HUES6 (cell line): ENCODE measurements at regions not wholly inside any gene's neighbourhood (a gene's known extent, or its start where the extent isn't known, plus 50 kb on each side); places are given as distances from the start of the nearest gene placed in this dataset.
A peak's percentile ranks its signal among the peaks of the same experiment; 100 is the strongest.

Experiments used
- H3K27ac ChIP-seq: 2 replicates; pipeline ENCODE4 v1.7.0; 2013; ENCODE audit warnings: low read depth, mild to moderate bottlenecking, low read length, inconsistent platforms
- H3K27me3 ChIP-seq: 2 replicates; pipeline ENCODE4 v1.6.1; 2013; ENCODE audit warnings: low read length; ENCODE audit not compliant: control insufficient read depth, insufficient read depth
- H3K36me3 ChIP-seq: 2 replicates; pipeline ENCODE4 v1.6.1; 2013; ENCODE audit warnings: low read length; ENCODE audit not compliant: control insufficient read depth, insufficient read depth
- H3K4me1 ChIP-seq: 2 replicates; pipeline ENCODE4 v1.6.1; 2013; ENCODE audit warnings: low read length; ENCODE audit not compliant: control insufficient read depth, insufficient read depth
- H3K4me3 ChIP-seq: 2 replicates; pipeline ENCODE4 v1.5.1; 2013; ENCODE audit warnings: low read depth, low read length
- H3K9ac ChIP-seq: one replicate; pipeline ENCODE4 v1.6.1; 2013; ENCODE audit warnings: mild to moderate bottlenecking, low read length
- H3K9me3 ChIP-seq: 2 replicates; pipeline ENCODE4 v1.6.1; 2013; ENCODE audit warnings: low read depth, low read length; ENCODE audit not compliant: control insufficient read depth, insufficient read depth

DNA sequence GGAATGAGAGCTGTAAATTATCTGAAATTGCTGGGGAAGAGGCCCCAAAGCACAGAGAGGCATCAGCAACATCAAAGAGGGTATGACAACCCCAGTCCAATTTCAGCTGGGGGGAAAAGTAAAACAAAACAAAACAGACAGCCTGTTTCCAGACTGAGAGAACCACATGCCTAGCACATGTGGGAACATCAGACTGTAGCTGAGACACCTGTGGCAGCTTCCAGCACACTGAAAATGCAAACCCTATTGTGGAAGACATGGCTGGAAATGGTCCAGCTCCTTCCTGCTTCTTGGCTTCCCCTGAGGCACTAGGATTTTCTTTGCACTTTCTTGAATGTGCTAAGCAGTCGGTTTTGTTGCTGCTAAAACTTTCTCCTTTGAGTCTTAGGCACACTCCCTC is 240.9 kb upstream of the STS start:
- Histone ChIP-seq H3K9ac (no peak overlapping the region), H3K9me3 (0 out of 2 replicates have a peak, but pooled peaks cover 2% of the 10 kb centered on the region), H3K27me3 (no peaks in the 10 kb centered on the region), H3K4me3 (no peak overlapping the region), H3K27ac (no peak overlapping the region), H3K4me1 (0 out of 2 replicates have a peak, but pooled peaks cover 3% of the 10 kb centered on the region), H3K36me3 (no peaks in the 10 kb centered on the region)

GRCh38 chrX:6904156-6904555 is 243.4 kb upstream of the STS start:
- no peak overlapping the region for H3K4me3 ChIP-seq
- H3K9me3 ChIP-seq = 0 out of 2 replicates have a peak, but pooled peaks cover 2% of the 10 kb centered on the region
- H3K27ac ChIP-seq = no peak overlapping the region
- H3K4me1 ChIP-seq = 0 out of 2 replicates have a peak, but pooled peaks cover 3% of the 10 kb centered on the region
- no peak overlapping the region for H3K9ac ChIP-seq
- H3K27me3 ChIP-seq = no peaks in the 10 kb centered on the region
- H3K36me3 ChIP-seq = no peaks in the 10 kb centered on the region

- Histone ChIP-seq H3K27me3 (no peaks in the 10 kb centered on the region), H3K4me1 (0 out of 2 replicates have a peak, but pooled peaks cover 3% of the 10 kb centered on the region), H3K9me3 (peaks cover 2% of the 10 kb centered on the region; the same call in 1 of the 2 replicates), H3K9ac (no peak overlapping the region), H3K27ac (no peak overlapping the region), H3K4me3 (no peak overlapping the region), H3K36me3 (no peaks in the 10 kb centered on the region; the same call in 1 of the 2 replicates)
Measured at GRCh38 chrX:6898371-6898770, 249.1 kb upstream of the STS start.

- H3K4me3 ChIP-seq = no peak overlapping the region
Measured at GRCh38 chrX:6891404-6891803, 256.1 kb upstream of the STS start.

GRCh38 chrX:6890544-6891261 is 256.8 kb upstream of the STS start:
- H3K9ac ChIP-seq = no peak overlapping the region
- H3K27me3 ChIP-seq = no peaks in the 10 kb centered on the region
- H3K27ac ChIP-seq = no peak overlapping the region
- H3K4me1 ChIP-seq = no peaks in the 10 kb centered on the region
- peaks cover 20% of the 10 kb centered on the region for H3K9me3 ChIP-seq
- no peak overlapping the region for H3K4me3 ChIP-seq
- H3K36me3 ChIP-seq = no peaks in the 10 kb centered on the region

More at GRCh38 chrX:6891404-6891803, 256.1 kb upstream of the STS start:
- no peak overlapping the region for H3K27ac ChIP-seq
- H3K9ac ChIP-seq = no peak overlapping the region
- no peaks in the 10 kb centered on the region for H3K36me3 ChIP-seq
- no peaks in the 10 kb centered on the region for H3K4me1 ChIP-seq
- H3K27me3 ChIP-seq = no peaks in the 10 kb centered on the region
- H3K9me3 ChIP-seq = peaks cover 20% of the 10 kb centered on the region

DNA sequence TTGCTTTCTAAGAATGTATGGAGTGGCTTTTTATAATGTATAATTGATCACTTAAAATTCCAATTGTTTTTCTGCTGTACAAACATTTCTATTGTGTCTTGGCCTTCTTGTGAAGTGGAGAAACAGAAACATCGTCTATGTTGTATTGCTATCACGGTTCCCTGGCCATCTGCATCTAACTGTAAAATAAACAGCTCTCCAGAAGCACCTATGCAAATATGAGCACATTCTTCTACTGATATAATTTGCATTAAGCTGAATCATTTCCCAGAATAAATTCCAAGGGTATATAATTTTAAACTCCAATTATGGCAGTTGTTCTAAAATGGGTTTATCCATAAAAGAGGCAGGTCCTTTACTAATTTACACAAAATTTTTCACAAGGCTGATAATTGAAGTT is 261.6 kb upstream of the STS start:
- H3K9me3 ChIP-seq = no peaks in the 10 kb centered on the region
- no peak overlapping the region for H3K4me3 ChIP-seq
- H3K27me3 ChIP-seq = no peaks in the 10 kb centered on the region
- H3K27ac ChIP-seq = no peak overlapping the region
- no peaks in the 10 kb centered on the region for H3K36me3 ChIP-seq
- no peak overlapping the region for H3K9ac ChIP-seq
- no peaks in the 10 kb centered on the region for H3K4me1 ChIP-seq

GRCh38 chrX:6885396-6885795 is 262.1 kb upstream of the STS start:
- H3K27ac ChIP-seq = no peak overlapping the region
- H3K36me3 ChIP-seq = no peaks in the 10 kb centered on the region
- H3K9ac ChIP-seq = no peak overlapping the region
- H3K4me3 ChIP-seq = no peak overlapping the region
- no peaks in the 10 kb centered on the region for H3K4me1 ChIP-seq
- H3K9me3 ChIP-seq = no peaks in the 10 kb centered on the region
- no peaks in the 10 kb centered on the region for H3K27me3 ChIP-seq

- Histone ChIP-seq H3K4me1 (peaks cover 7% of the 10 kb centered on the region; the same call in 1 of the 2 replicates), H3K9ac (no peak overlapping the region), H3K9me3 (peaks cover 33% of the 10 kb centered on the region), H3K36me3 (peaks cover 16% of the 10 kb centered on the region), H3K4me3 (no peak overlapping the region), H3K27me3 (no peaks in the 10 kb centered on the region), H3K27ac (no peak overlapping the region)
Measured at GRCh38 chrX:6861456-6861855, 286.1 kb upstream of the STS start.

GRCh38 chrX:6857749-6858148 is 289.8 kb upstream of the STS start:
- Histone ChIP-seq H3K9ac (no peak overlapping the region), H3K27ac (no peak overlapping the region), H3K4me3 (no peak overlapping the region), H3K36me3 (peaks cover 7% of the 10 kb centered on the region; the same call in 1 of the 2 replicates), H3K27me3 (no peaks in the 10 kb centered on the region), H3K9me3 (peaks cover 32% of the 10 kb centered on the region), H3K4me1 (peaks cover 14% of the 10 kb centered on the region; the same call in 1 of the 2 replicates)

- Histone ChIP-seq H3K9ac (no peak overlapping the region), H3K9me3 (peaks cover 39% of the 10 kb centered on the region), H3K27ac (peak overlapping the region; percentile 38; the same call in 1 of the 2 replicates), H3K36me3 (peaks cover 7% of the 10 kb centered on the region; the same call in 1 of the 2 replicates), H3K4me1 (peaks cover 14% of the 10 kb centered on the region; the same call in 1 of the 2 replicates), H3K27me3 (no peaks in the 10 kb centered on the region), H3K4me3 (no peak overlapping the region)
Measured at GRCh38 chrX:6856471-6856870, 291.0 kb upstream of the STS start.

- Histone ChIP-seq H3K36me3 (peaks cover 7% of the 10 kb centered on the region), H3K4me1 (peaks cover 31% of the 10 kb centered on the region), H3K9me3 (peaks cover 24% of the 10 kb centered on the region), H3K9ac (no peak overlapping the region), H3K4me3 (no peak overlapping the region), H3K27ac (no peak overlapping the region), H3K27me3 (no peaks in the 10 kb centered on the region)
Measured at GRCh38 chrX:6852869-6853268, 294.6 kb upstream of the STS start.
